Keratinocyte (primary cell): ENCODE measurements at regions not wholly inside any gene's neighbourhood (a gene's known extent, or its start where the extent isn't known, plus 50 kb on each side); places are given as distances from the start of the nearest gene placed in this dataset.

Source experiments
- DNase-seq: peaks from one replicate; pipeline ENCODE4 v3.0.0-alpha.2; 2011; ENCODE audit warnings: low read depth, missing footprints, low spot score
- FAIRE-seq: peaks from 2 replicates; lab custom pipeline; 2011; peaks lifted over from hg19 to GRCh38; lab: Jason Lieb, UNC
- H2AFZ ChIP-seq: 2 replicates; pipeline ENCODE4 v1.6.0; 2012; ENCODE audit warnings: low read length, control low read depth, inconsistent platforms; ENCODE audit not compliant: control insufficient read depth
- H3K27ac ChIP-seq: 2 replicates; pipeline ENCODE4 v1.5.1; 2011; ENCODE audit warnings: low read length; ENCODE audit not compliant: control insufficient read depth, insufficient read depth
- H3K27me3 ChIP-seq: 3 replicates; pipeline ENCODE4 v1.6.0; 2011; ENCODE audit warnings: low read length; ENCODE audit not compliant: control insufficient read depth, insufficient read depth; ENCODE audit errors: extremely low read depth
- H3K36me3 ChIP-seq, 2 experiments: 2 replicates in 1 of 2; 3 replicates in 1 of 2; pipeline ENCODE4 v1.5.1; 2011; ENCODE audit warnings: low read length in 2 of 2, mild to moderate bottlenecking in 1 of 2; ENCODE audit not compliant: control insufficient read depth in 2 of 2, insufficient read depth in 2 of 2; ENCODE audit errors: extremely low read depth in 1 of 2
- H3K4me1 ChIP-seq: 3 replicates; pipeline ENCODE4 v1.5.1; 2011; ENCODE audit warnings: low read length; ENCODE audit not compliant: control insufficient read depth, insufficient read depth; ENCODE audit errors: extremely low read depth
- H3K4me2 ChIP-seq: 3 replicates; pipeline ENCODE4 v1.6.0; 2011; ENCODE audit warnings: low read depth, low read length; ENCODE audit not compliant: control insufficient read depth, insufficient read depth; ENCODE audit errors: extremely low read depth
- H3K4me3 ChIP-seq, 3 experiments: fragments of 200-600 bp in 1 of 3; sonication (generic) in 1 of 3; 2 replicates in 2 of 3; 3 replicates in 1 of 3; pipeline ENCODE4 v1.5.1; 2011 to 2016; ENCODE audit warnings: low read length in 3 of 3, mild to moderate bottlenecking in 3 of 3, control low read depth in 2 of 3, inconsistent platforms in 1 of 3, low read depth in 1 of 3, mixed read lengths in 1 of 3, mixed run types in 1 of 3, moderate library complexity in 1 of 3; ENCODE audit not compliant: control insufficient read depth in 2 of 3, insufficient read depth in 2 of 3; ENCODE audit errors: extremely low read depth in 1 of 3
- H3K79me2 ChIP-seq: 2 replicates; pipeline ENCODE4 v1.6.0; 2012; ENCODE audit warnings: low read length; ENCODE audit not compliant: control insufficient read depth, insufficient read depth
- H3K9ac ChIP-seq: 3 replicates; pipeline ENCODE4 v1.6.0; 2011; ENCODE audit warnings: low read length; ENCODE audit not compliant: control insufficient read depth, insufficient read depth; ENCODE audit errors: extremely low read depth
- H3K9me1 ChIP-seq: 3 replicates; pipeline ENCODE4 v1.6.0; 2011; ENCODE audit warnings: low read length; ENCODE audit not compliant: control insufficient read depth, insufficient read depth; ENCODE audit errors: extremely low read depth
- H3K9me3 ChIP-seq: 2 replicates; pipeline ENCODE4 v1.5.1; 2012; ENCODE audit warnings: low read depth, low read length; ENCODE audit not compliant: control insufficient read depth
- H4K20me1 ChIP-seq: 3 replicates; pipeline ENCODE4 v1.6.0; 2011; ENCODE audit warnings: low read length; ENCODE audit not compliant: control insufficient read depth, insufficient read depth; ENCODE audit errors: extremely low read depth
- EZH2 ChIP-seq: IDR thresholded peaks from one replicate; pipeline ENCODE4 v1.6.1; 2012; ENCODE audit warnings: inconsistent platforms, mild to moderate bottlenecking, low read length, moderate library complexity
- dilution Hi-C: fragments of 300-500 bp; cut with MboI; formaldehyde crosslinking; loops from one replicate; pipeline ENCODE4 v1.7.0; 2020; ENCODE audit warnings: low sequenced_read_pairs; ENCODE audit not compliant: extremely low pct_ligation_motif_present
- TF ChIP-seq, protein P1 (sequence below), 3 experiments: IDR thresholded peaks in 1 of 3; conservative IDR thresholded peaks in 1 of 3; optimal IDR thresholded peaks in 1 of 3; 2 replicates in 2 of 3; 3 replicates in 1 of 3; pipeline versions ENCODE3 to v1.5.1; 2011; ENCODE audit warnings: low read length in 3 of 3, mild to moderate bottlenecking in 3 of 3, moderate library complexity in 2 of 3, control low read depth in 1 of 3, inconsistent platforms in 1 of 3; ENCODE audit not compliant: insufficient read depth in 2 of 3; ENCODE audit errors: extremely low read depth in 1 of 3

DNA sequence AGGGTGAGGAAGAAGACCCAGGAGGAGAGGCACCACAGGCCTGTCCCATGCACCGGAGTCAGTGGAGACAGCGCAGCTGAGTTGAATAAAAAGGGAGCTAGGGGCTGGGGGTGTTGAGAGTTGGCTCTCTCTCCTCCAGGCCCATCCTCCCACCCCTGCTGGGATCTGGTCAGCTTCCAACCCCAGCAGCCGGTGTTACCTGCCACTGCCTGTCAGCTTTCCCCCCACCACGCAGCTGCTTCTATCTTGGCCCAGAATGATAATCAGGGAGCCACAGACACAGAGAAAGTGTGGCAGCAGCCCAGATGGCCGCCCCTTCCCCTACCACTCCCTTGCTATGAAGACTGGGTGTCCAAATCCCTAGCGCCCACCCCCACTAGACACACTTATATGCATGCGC, 120.6 kb upstream of the RPL38 start:
- no peak overlapping the region for H3K4me3 ChIP-seq
- no peak for DNase-seq
- no peaks in the 10 kb centered on the region for H3K27me3 ChIP-seq
- H3K9me3 ChIP-seq, result no peaks in the 10 kb centered on the region
- H3K9me1 ChIP-seq, result no peaks in the 10 kb centered on the region
- dilution Hi-C loops, result no loop called here
- no peak for FAIRE-seq
- H3K79me2 ChIP-seq, result no peaks in the 10 kb centered on the region
- H3K36me3 ChIP-seq, result no peaks in the 10 kb centered on the region
- TF ChIP-seq EZH2, result no peak
- TF ChIP-seq, protein P1, sequence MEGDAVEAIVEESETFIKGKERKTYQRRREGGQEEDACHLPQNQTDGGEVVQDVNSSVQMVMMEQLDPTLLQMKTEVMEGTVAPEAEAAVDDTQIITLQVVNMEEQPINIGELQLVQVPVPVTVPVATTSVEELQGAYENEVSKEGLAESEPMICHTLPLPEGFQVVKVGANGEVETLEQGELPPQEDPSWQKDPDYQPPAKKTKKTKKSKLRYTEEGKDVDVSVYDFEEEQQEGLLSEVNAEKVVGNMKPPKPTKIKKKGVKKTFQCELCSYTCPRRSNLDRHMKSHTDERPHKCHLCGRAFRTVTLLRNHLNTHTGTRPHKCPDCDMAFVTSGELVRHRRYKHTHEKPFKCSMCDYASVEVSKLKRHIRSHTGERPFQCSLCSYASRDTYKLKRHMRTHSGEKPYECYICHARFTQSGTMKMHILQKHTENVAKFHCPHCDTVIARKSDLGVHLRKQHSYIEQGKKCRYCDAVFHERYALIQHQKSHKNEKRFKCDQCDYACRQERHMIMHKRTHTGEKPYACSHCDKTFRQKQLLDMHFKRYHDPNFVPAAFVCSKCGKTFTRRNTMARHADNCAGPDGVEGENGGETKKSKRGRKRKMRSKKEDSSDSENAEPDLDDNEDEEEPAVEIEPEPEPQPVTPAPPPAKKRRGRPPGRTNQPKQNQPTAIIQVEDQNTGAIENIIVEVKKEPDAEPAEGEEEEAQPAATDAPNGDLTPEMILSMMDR (optimal IDR thresholded peaks at IDR 0.05 in 1 of 3, IDR thresholded peaks at IDR 0.05 in 1 of 3, conservative IDR thresholded peaks at IDR 0.05 in 1 of 3; ENCODE audit: extremely low read depth in 1 of 3, insufficient read depth in 2 of 3, low read length in 3 of 3), result no peak
- no peak overlapping the region for H3K9ac ChIP-seq
- H3K27ac ChIP-seq, result no peak overlapping the region
- no peak overlapping the region for H3K4me2 ChIP-seq
- no peaks in the 10 kb centered on the region for H3K4me1 ChIP-seq
- H4K20me1 ChIP-seq, result no peaks in the 10 kb centered on the region
- H2AFZ ChIP-seq, result no peak overlapping the region

DNA sequence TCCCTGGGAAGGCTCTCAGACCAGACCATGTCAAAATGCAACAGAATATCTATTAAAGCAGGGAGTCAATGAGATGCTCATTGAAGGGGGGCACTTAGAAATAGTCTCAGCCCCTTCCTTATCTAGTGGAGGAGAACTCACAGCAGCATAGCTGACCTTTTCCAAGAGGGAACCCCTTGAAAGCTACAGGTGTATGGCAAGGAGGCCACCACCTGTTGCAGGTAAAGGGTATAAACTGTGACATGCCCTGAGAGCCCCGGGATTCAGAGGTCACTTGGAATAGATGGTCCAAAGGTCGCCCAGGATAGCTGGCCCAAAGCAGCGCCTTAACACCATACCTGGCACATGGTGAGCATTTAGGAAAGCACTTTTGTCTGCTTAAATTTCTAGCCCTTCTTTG, 120.2 kb upstream of the RPL38 start:
- Histone ChIP-seq H3K9ac (no peak overlapping the region), H3K4me1 (no peaks in the 10 kb centered on the region), H3K27me3 (no peaks in the 10 kb centered on the region), H3K36me3 (no peaks in the 10 kb centered on the region), H3K4me2 (no peak overlapping the region), H3K9me3 (no peaks in the 10 kb centered on the region), H3K27ac (no peak overlapping the region), H3K79me2 (no peaks in the 10 kb centered on the region), H3K9me1 (no peaks in the 10 kb centered on the region), H4K20me1 (no peaks in the 10 kb centered on the region), H3K4me3 (no peak overlapping the region), H2AFZ (no peak overlapping the region)
- no peak for FAIRE-seq
- TF ChIP-seq, protein P1 (optimal IDR thresholded peaks at IDR 0.05 in 1 of 3, IDR thresholded peaks at IDR 0.05 in 1 of 3, conservative IDR thresholded peaks at IDR 0.05 in 1 of 3; ENCODE audit: extremely low read depth in 1 of 3, insufficient read depth in 2 of 3, low read length in 3 of 3), result no peak
- TF ChIP-seq EZH2, result no peak
- dilution Hi-C loops, result no loop called here
- DNase-seq, result no peak
